ENCODE measurements at regions not wholly inside any gene's neighbourhood (a gene's known extent, or its start where the extent isn't known, plus 50 kb on each side); places are given as distances from the start of the nearest gene placed in this dataset.
A peak's percentile ranks its signal among the peaks of the same experiment; 100 is the strongest.

GRCh38 chr17:34199454-34199853, 55.6 kb upstream of the CCL2 start:
- DNase-seq (ENCODE audit: low read depth in 2 of 3, low spot score in 1 of 3): no peak

- peak; percentile 44 to 85 (median 46) for DNase-seq (ENCODE audit: low read depth in 2 of 3, low spot score in 1 of 3)
These were observed 55.1 kb upstream of the CCL2 start for GRCh38 chr17:34199932-34200534.

GRCh38 chr17:34201225-34201624, 53.9 kb upstream of the CCL2 start:
- no peak for DNase-seq (ENCODE audit: low read depth in 2 of 3, low spot score in 1 of 3)

- DNase-seq (ENCODE audit: low read depth in 2 of 3, low spot score in 1 of 3): no peak
These were observed 53.3 kb upstream of the CCL2 start for GRCh38 chr17:34201767-34202166.

- DNase-seq (ENCODE audit: low read depth in 2 of 3, low spot score in 1 of 3): no peak
These were observed 52.0 kb upstream of the CCL2 start for GRCh38 chr17:34203018-34203638.

- no peak for DNase-seq (ENCODE audit: low read depth in 2 of 3, low spot score in 1 of 3)
These were observed 50.7 kb upstream of the CCL2 start for GRCh38 chr17:34204402-34204801.
